ENCODE measurements at regions not wholly inside any gene's neighbourhood (a gene's known extent, or its start where the extent isn't known, plus 50 kb on each side); places are given as distances from the start of the nearest gene placed in this dataset.
"Not testable (repeated sequence)": the region's sequence is repeated elsewhere in the genome, so short reads cannot be mapped to it uniquely, and the experiment has no call there.

DNA sequence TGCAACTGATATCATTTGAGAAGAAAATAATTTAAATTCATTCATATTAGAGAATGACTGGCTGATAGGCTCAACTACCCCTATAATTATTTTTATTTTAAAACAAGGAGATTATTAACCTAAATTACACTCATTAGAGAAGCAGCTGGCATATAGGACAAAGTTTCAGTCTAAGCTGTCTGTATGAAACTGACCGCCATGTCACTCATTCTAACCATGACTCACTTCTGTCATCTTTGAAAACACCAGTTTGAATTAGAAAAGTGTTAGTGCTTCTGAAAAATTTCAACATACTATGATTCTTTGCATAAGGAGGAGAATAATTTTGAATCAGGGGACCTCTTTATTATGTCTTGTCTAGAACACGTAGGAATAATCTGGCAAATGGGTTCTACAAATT, 1058.5 kb downstream of the ROBO2 start:
- DNase-seq, result no peak
- TF ChIP-seq, protein P1, sequence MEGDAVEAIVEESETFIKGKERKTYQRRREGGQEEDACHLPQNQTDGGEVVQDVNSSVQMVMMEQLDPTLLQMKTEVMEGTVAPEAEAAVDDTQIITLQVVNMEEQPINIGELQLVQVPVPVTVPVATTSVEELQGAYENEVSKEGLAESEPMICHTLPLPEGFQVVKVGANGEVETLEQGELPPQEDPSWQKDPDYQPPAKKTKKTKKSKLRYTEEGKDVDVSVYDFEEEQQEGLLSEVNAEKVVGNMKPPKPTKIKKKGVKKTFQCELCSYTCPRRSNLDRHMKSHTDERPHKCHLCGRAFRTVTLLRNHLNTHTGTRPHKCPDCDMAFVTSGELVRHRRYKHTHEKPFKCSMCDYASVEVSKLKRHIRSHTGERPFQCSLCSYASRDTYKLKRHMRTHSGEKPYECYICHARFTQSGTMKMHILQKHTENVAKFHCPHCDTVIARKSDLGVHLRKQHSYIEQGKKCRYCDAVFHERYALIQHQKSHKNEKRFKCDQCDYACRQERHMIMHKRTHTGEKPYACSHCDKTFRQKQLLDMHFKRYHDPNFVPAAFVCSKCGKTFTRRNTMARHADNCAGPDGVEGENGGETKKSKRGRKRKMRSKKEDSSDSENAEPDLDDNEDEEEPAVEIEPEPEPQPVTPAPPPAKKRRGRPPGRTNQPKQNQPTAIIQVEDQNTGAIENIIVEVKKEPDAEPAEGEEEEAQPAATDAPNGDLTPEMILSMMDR (IDR thresholded peaks at IDR 0.05; ENCODE audit: low read depth, low read length), result no peak
- H3K27me3 ChIP-seq (ENCODE audit: insufficient read depth, low read depth, severe bottlenecking), result no peaks in the 10 kb centered on the region

DNA sequence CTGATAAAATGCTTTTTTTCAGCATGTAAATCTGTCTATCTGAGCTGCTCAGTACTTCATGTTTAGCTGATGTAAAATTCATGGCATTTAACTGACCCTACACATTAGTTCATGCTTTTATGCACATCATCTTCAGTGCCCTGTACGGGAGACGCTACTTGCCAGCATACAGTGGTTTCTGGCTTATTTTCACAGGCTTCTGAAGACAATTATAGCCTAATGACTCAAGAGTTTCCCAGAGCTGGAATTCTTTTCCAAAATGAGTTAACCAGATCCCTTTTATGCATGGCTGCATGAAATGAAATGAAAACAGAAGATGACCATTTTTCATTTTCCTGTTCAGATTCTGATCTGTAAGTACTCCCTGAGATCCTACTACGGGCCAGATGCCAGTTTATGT, 1061.5 kb downstream of the ROBO2 start:
- Histone ChIP-seq H3K36me3 (no peaks in the 10 kb centered on the region), H3K9me3 (ENCODE audit: severe bottlenecking) (no peaks in the 10 kb centered on the region), H3K27ac (no peak overlapping the region), H3K4me3 (ENCODE audit: low read depth, low read length) (no peak overlapping the region), H3K27me3 (ENCODE audit: insufficient read depth, low read depth, severe bottlenecking) (no peaks in the 10 kb centered on the region)
- TF ChIP-seq, protein P1 (IDR thresholded peaks at IDR 0.05; ENCODE audit: low read depth, low read length), result no peak
- no peak for DNase-seq

More for the DNA sequence above, 1058.5 kb downstream of the ROBO2 start:
- no peak overlapping the region for H3K27ac ChIP-seq
- H3K36me3 ChIP-seq, result no peaks in the 10 kb centered on the region
- no peaks in the 10 kb centered on the region for H3K9me3 ChIP-seq (ENCODE audit: severe bottlenecking)
- no peak overlapping the region for H3K4me3 ChIP-seq (ENCODE audit: low read depth, low read length)

DNA sequence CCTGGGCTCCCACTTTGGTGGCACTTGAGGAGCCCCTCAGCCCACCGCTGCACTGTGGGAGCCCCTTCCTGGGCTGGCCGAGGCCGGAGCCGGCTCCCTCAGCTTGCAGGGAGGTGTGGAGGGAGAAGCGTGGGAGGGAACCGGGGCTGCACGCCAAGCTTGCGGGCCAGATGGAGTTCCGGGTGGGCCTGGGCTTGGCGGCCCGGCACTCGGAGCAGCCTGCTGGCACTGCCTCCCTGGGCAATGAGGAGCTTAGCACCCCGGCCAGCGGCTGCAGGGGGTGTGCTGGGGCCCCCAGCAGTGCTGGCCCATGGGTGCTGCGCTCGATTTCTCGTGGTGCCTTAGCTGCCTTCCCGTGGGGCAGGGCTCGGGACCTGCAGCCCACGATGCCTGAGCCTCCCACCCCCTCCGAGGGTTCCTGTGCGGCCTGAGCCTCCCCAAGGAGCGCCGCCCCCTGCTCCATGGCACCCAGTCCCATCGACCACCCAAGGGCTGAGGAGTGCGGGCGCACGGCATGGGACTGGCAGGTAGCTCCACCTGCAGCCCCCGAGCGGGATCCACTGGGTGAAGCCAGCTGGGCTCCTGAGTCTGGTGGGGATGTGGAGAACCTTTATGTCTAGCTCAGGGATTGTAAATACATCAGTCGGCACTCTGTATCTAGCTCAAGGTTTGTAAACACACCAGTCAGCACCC, 1068.5 kb downstream of the ROBO2 start:
- not testable (repeated sequence) for H3K36me3 ChIP-seq; DNase-seq; H3K27me3 ChIP-seq (ENCODE audit: insufficient read depth, low read depth, severe bottlenecking); H3K9me3 ChIP-seq (ENCODE audit: severe bottlenecking); H3K27ac ChIP-seq; H3K4me3 ChIP-seq (ENCODE audit: low read depth, low read length)

DNA sequence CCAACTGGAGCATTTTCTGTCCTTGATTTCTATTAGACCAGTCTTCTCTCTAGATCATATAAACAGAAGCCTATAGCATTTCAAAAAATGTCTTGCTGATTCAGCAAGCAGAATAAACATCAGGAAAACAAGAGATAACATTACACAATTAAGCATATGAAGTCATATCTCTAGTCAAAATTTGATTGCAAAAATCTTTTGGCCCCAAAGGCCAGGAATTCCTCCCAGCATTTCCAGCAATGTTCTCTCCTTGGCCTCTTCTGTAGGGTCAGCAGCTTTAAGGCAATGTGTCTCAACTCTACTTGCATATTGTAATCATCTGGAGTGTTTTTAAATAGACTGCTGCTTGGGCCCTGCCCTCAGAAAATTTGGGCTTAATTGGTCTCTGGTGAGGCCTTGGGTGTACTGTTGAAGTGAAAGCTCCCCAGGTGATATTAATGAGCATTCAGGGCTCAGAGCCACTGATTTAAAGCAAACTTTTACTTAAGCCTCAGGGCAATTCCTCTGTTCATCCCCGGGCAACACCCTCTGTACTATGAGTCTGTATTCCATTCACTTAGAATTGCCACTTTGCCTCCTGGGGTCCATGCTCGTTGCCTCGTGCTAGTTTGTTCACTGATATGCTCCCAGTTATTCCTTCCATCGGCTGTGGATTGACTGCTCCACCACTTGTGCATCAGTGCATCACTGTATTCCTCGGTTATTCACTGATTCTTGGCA, 1072.6 kb downstream of the ROBO2 start:
- Histone ChIP-seq H3K27ac (no peak overlapping the region), H3K27me3 (ENCODE audit: insufficient read depth, low read depth, severe bottlenecking) (no peaks in the 10 kb centered on the region), H3K9me3 (ENCODE audit: severe bottlenecking) (no peaks in the 10 kb centered on the region), H3K4me3 (ENCODE audit: low read depth, low read length) (no peak overlapping the region), H3K36me3 (no peaks in the 10 kb centered on the region)
- no peak for DNase-seq
- TF ChIP-seq, protein P1 (IDR thresholded peaks at IDR 0.05; ENCODE audit: low read depth, low read length), result no peak

DNA sequence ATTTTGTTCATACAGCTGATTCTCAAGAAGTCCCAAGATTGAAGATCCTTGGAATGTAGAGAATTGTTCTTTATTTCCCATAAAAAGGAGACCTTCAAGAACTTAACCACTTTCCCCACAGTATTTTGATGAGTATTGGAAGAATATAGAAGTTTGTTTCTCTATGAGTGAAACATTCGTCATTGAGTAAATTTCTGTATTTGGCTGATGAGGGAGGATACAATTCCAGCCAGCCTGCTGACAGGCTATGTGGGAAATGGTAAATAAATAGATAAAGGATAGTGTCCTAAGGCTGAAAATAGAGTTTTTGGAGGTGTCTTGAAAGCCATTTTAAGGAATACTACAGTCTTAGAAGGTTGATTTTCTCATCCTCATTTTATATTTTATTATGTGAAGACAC, 1076.1 kb downstream of the ROBO2 start:
- Histone ChIP-seq H3K27me3 (ENCODE audit: insufficient read depth, low read depth, severe bottlenecking) (no peaks in the 10 kb centered on the region), H3K36me3 (no peaks in the 10 kb centered on the region), H3K9me3 (ENCODE audit: severe bottlenecking) (no peaks in the 10 kb centered on the region), H3K4me3 (ENCODE audit: low read depth, low read length) (no peak overlapping the region), H3K27ac (no peak overlapping the region)
- TF ChIP-seq, protein P1 (IDR thresholded peaks at IDR 0.05; ENCODE audit: low read depth, low read length), result no peak
- no peak for DNase-seq

DNA sequence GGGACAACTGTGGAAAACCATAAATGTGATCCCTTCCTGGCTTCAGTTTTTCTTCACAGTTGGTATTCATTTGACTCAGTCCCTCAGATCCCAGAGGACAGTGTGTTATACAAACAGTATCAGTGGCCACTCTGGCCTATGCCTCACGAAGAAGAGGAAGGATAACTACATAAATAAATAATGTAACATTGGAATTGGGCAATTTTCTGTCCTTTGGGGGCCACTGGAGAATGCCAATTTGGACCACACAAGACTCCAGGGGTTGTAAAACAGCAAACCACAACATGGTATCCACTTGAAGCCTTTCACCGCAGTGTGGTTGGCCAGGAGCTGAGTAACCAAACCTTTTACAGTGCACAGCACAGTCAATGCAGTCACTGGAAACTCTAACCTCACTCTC, 1077.0 kb downstream of the ROBO2 start:
- Histone ChIP-seq H3K4me3 (ENCODE audit: low read depth, low read length) (no peak overlapping the region), H3K27me3 (ENCODE audit: insufficient read depth, low read depth, severe bottlenecking) (no peaks in the 10 kb centered on the region), H3K9me3 (ENCODE audit: severe bottlenecking) (no peaks in the 10 kb centered on the region), H3K27ac (no peak overlapping the region), H3K36me3 (no peaks in the 10 kb centered on the region)
- TF ChIP-seq, protein P1 (IDR thresholded peaks at IDR 0.05; ENCODE audit: low read depth, low read length), result no peak
- DNase-seq, result no peak
